PC-9 (cell line): ENCODE measurements at regions not wholly inside any gene's neighbourhood (a gene's known extent, or its start where the extent isn't known, plus 50 kb on each side); places are given as distances from the start of the nearest gene placed in this dataset.

Experiments
- CTCF ChIP-seq: fragments of 200-600 bp; sonication (generic); conservative IDR thresholded peaks from 2 replicates; pipeline ENCODE4 v1.6.1; 2017; ENCODE audit warnings: mixed run types, antibody characterized with exemption, mild to moderate bottlenecking, moderate library complexity
- EZH2 ChIP-seq: fragments of 200-600 bp; sonication (generic); IDR thresholded peaks from 2 replicates; pipeline ENCODE4 v1.8.0; 2017; ENCODE audit warnings: antibody characterized with exemption, low read depth

GRCh38 chr17:68676856-68677255 is 75.7 kb upstream of the FAM20A start:
- TF ChIP-seq CTCF (no peak), EZH2 (no peak)
